GOT3 (cell line): ENCODE measurements at regions not wholly inside any gene's neighbourhood (a gene's known extent, or its start where the extent isn't known, plus 50 kb on each side); places are given as distances from the start of the nearest gene placed in this dataset.
"Not testable (repeated sequence)": the region's sequence is repeated elsewhere in the genome, so short reads cannot be mapped to it uniquely, and the experiment has no call there.

Experiments
- DNase-seq: peaks from one replicate; lab custom pipeline; 2025; ENCODE audit warnings: mixed read lengths; lab: John Stamatoyannopoulos, UW

GRCh38 chr6:141877275-141877983 lies 255.3 kb upstream of the GJE1 start:
- no peak for DNase-seq

GRCh38 chr6:141874930-141875602 lies 257.7 kb upstream of the GJE1 start:
- DNase-seq = no peak

GRCh38 chr6:141869509-141869908 lies 263.2 kb upstream of the GJE1 start:
- not testable (repeated sequence) for DNase-seq

GRCh38 chr6:141867767-141868166 lies 265.0 kb upstream of the GJE1 start:
- no peak for DNase-seq

GRCh38 chr6:141866731-141867497 lies 265.8 kb upstream of the GJE1 start:
- DNase-seq = no peak

- no peak for DNase-seq
Observed at GRCh38 chr6:141851063-141851462, 281.7 kb upstream of the GJE1 start.

- no peak for DNase-seq
Observed at GRCh38 chr6:141848029-141848890, 284.5 kb upstream of the GJE1 start.

- DNase-seq = no peak
Observed at GRCh38 chr6:141846639-141847038, 286.1 kb upstream of the GJE1 start.

- no peak for DNase-seq
Observed at GRCh38 chr6:141843178-141843834, 289.4 kb upstream of the GJE1 start.

- no peak for DNase-seq
Observed at GRCh38 chr6:141833001-141833655, 299.6 kb upstream of the GJE1 start.

GRCh38 chr6:141830530-141830929 lies 302.2 kb upstream of the GJE1 start:
- no peak for DNase-seq

GRCh38 chr6:141829566-141830360 lies 303.0 kb upstream of the GJE1 start:
- no peak for DNase-seq

GRCh38 chr6:141824350-141824749 lies 308.4 kb upstream of the GJE1 start:
- no peak for DNase-seq

GRCh38 chr6:141815039-141815438 lies 317.7 kb upstream of the GJE1 start:
- DNase-seq = not testable (repeated sequence)

- no peak for DNase-seq
Observed at GRCh38 chr6:141809901-141810300, 322.8 kb upstream of the GJE1 start.

GRCh38 chr6:141808662-141809061 lies 324.1 kb upstream of the GJE1 start:
- DNase-seq = no peak

GRCh38 chr6:141800973-141801372 lies 331.8 kb upstream of the GJE1 start:
- DNase-seq = not testable (repeated sequence)

GRCh38 chr6:141790921-141791320 lies 341.8 kb upstream of the GJE1 start:
- no peak for DNase-seq

GRCh38 chr6:141788096-141788495 lies 344.6 kb upstream of the GJE1 start:
- DNase-seq = no peak

GRCh38 chr6:141783585-141783984 lies 349.1 kb upstream of the GJE1 start:
- no peak for DNase-seq
